ENCODE measurements at regions not wholly inside any gene's neighbourhood (a gene's known extent, or its start where the extent isn't known, plus 50 kb on each side); places are given as distances from the start of the nearest gene placed in this dataset.
"Not testable (repeated sequence)": the region's sequence is repeated elsewhere in the genome, so short reads cannot be mapped to it uniquely, and the experiment has no call there.

DNA sequence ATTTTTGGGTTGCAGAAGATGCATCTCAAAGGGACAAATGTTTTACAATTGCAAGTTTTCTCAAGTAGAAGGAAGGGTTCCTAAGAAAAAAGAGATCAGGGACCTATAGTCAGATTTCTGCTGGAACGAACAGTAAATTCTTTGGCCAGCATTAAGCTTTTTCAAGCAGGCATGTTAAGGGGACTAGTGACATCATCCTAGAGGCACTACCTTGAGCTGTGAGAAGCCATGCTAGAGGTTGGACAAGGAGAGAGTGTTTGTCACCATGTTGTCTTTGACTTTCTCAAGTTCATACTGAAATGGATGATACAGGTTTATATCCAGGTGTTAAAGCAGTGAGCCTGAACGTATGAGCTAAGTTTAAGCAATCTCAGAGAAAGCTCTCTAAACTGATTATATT, 85.2 kb upstream of the WDR72 start:
- DNase-seq (ENCODE audit: low spot score), result no peak
- no peak for ATAC-seq

DNA sequence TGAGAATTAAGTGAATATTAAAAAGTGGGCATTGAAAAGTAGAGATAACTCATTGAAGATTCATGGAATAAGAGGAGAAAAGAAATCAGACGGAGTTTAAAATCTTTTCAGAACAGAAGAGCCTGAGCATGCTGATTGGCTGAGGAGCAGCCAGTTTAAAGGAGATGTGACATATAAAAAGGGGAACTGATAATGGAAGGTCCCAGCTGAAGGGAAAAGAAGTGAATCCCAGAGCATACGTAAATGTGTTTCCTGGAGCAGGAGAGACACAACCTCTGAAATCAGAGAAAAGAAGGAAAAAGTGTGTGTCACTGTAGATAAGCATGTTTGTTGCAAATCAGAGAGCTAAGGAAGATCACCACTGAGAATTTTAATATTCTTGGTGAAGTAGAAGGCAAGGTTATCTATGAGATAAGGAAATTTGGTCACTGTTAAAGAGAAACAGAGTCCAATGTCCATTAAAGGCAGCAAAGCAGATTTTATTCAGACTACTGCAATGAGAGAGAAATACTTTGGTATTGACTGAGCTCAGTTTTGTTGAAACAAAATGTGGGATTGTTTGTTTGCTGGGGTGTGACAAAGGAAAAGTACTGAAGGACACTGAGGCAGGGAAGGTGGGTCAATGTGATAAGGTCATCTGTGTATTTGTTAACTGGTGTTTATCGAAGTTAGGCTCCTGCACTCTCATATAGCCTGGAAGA, 84.6 kb upstream of the WDR72 start:
- DNase-seq (ENCODE audit: low spot score) (no peak), ATAC-seq (no peak)

DNA sequence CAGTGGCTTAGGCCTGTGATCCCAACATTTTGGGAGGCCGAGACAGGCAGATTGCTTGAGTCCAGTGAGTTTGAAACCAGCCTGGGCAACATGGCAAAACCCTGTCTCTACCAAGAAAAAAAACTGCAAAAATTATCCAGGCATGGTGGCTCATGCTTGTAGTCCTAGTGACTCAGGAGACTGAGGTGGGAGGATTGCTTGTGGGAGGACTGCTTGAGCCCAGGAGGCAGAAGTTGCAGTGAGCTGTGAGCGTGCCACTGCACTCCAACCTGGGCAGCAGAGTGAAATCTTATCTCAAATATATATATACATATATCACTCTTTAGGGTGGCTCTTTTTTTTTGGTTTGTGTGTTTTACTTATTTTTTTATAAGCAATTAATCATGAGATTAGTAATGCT, 83.7 kb upstream of the WDR72 start:
- no peak for ATAC-seq
- no peak for DNase-seq (ENCODE audit: low spot score)

DNA sequence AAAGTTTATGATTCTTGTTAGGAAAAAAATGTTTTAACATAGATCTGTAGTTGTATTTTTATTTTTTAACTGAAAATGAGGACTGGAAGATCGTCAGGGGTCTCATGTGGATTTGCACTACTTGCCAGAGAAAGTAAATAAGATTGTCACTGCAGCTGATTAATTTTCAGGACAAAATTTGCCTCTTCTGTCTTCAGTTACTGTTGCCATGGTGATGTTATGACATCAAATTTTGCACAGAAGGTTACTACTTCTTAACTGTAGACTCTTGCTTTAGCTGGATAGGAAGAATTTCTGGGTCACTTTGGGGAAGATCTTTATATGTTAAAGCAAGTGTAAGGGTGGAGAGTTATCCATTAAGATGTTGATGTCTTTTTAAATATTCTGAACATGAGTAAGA, 82.2 kb upstream of the WDR72 start:
- no peak for ATAC-seq

DNA sequence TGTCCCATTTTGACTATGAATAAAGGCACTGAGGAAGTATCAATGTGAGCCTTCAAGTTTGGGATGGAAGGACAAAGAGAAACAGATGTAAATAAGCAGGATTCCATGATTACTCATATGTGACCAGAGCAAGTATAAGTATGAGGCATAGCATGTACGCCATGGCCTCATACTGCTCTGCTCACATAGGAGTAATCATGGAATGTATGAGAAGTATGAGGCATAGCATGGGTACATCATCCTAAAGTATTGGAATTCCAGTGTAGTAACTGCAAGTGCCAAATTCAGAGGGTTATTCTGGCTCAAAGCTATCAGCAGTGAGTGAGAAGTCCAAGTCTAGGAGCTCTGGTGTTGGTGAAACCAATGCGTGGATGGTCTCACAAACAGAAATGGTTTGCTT, 81.2 kb upstream of the WDR72 start:
- no peak for DNase-seq (ENCODE audit: low spot score)
- ATAC-seq, result no peak

More for the DNA sequence above, 82.2 kb upstream of the WDR72 start:
- DNase-seq (ENCODE audit: low spot score), result no peak

DNA sequence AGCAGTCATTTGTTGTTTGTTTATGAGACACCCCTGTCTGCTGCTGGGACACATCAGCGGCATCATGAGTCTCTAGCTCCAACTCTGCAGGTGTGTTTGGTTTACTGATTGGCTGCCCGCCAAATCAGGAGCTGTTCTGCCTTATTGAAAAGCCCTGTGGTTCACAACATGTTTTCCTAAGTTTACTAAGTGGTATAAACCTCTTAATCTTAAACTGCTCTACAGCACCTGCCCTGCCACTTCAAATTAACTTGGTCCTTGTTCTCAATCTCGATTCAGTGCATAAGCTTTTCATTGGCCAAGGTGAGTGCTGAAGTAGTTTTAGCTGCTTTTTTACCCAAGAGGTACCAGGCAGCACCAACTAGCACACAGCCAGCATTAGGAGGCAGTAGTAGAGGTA, 77.8 kb upstream of the WDR72 start:
- ATAC-seq, result peak; percentile 72
- DNase-seq (ENCODE audit: low spot score), result peak; percentile 53

DNA sequence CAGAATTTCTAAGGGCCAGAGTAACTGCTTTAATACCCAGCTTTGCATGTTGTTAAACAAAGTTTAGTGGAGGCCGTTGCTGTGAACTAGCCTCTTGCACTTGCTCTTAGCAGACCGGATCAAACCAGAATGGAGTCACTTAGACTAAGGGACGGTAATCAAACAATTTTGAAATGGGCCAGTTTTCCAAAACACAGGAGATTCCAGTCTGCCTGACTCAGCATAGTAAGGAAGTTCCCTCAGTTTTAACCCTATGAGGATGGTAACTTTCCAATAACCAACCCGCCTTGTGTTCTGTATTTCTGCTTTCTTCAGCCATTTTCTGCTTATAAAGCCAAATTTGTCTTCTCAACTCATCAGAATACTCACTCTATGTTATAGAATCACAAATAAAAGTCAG, 77.2 kb upstream of the WDR72 start:
- DNase-seq (ENCODE audit: low spot score) (no peak), ATAC-seq (no peak)

DNA sequence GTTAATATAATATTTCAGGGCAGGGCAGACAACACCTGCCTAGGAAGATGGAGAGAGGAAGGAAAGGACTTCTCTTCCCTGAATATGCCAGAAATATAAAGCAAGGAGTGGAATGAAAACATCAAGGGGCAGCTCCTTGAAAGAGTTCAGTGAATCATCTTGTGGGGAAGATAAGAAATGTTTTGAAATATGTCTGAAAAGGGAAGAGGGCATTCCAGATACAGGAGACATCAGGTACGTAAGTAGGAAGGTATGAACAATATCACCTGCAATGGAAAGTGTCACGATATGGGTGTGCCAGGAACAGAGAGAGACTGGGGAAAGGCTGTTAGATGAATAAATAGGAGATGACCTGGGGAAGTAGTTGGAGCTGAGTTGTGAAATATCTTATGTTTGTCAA, 75.8 kb upstream of the WDR72 start:
- no peak for ATAC-seq

DNA sequence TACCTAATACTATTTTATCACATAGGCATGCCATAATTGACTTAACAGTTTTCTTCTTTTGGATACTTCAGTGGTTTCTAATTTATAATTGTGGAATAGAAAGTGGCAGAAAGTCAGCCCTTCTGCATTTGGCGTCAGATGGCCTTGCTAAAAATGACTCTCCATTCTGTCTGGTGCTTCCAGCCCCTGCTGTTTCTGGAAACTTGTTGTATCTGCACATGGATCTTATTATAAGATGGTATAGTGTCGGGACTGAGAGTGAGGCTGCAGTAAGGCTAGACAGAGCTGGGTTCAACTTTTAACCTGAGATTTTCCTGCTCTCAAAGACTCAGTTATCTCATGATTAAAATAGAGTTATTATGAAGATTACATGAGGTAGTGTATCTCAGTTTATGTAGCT, 74.8 kb upstream of the WDR72 start:
- ATAC-seq, result no peak
- DNase-seq (ENCODE audit: low spot score), result no peak

More for the DNA sequence above, 75.8 kb upstream of the WDR72 start:
- DNase-seq (ENCODE audit: low spot score), result no peak

DNA sequence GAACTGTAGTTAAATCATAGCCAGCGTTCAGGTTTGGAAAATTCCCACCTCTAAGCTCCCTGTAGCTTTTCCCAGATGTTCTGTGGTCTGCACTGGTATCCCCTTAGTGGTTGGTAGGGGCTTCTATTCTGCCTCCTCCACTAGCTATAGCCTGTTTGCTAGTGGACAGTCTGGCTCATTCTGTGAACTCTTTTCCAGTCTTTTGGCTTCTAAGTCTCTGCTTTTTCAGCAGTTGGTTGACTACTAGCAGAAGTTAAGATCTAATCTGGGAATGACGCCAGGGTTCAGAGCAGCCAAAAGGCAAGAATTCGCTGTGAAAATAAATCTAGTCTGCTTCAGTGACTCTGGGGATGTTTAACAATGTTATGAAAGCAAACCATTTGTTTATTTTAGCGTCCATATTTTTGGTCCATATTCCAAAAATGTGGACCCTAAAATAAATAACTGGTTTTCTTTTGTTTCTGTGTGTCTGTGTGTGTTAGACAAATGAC, 73.7 kb upstream of the WDR72 start:
- DNase-seq (ENCODE audit: low spot score) (no peak), ATAC-seq (peak; percentile 71)

DNA sequence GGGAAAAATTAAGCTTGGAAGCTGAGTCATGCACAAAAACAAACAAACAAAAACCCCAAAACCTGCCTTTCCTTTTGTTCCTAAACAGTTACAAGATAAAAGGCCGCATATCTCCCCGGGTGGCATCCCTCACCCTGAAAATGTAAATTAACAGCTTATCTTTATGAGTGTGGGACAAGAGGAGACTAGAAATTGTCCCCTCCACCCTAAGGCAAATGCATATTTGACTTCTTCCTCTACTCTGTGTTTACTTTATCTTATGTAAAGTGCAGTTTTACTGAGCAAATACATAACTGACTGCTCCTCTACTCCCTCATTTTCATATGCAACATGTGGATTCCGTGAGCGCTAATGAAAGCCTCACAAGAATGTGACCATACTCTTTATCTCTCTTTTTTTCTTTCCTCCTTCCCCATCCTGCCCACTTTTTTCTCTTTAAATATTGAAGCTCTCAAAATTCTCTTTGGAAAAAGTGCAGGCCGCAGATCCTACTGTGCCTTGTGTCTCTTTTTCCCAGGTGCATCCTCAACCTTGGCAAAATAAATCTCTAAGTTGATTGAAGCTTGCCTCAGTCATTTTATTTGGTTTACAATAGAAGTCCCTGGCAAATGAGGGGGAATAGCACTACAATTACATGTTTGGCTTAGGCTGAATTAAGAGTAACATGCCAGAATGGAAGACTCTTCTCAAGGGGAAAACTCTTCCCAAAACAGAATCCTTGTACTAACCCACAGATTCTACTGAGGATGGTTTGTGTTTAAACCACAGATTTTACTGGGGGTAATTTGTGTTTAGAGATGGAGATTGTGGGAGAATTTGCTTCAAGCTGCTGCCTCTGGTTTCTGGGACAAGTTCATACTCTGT, 72.7 kb upstream of the WDR72 start:
- ATAC-seq (no peak), DNase-seq (ENCODE audit: low spot score) (no peak)

DNA sequence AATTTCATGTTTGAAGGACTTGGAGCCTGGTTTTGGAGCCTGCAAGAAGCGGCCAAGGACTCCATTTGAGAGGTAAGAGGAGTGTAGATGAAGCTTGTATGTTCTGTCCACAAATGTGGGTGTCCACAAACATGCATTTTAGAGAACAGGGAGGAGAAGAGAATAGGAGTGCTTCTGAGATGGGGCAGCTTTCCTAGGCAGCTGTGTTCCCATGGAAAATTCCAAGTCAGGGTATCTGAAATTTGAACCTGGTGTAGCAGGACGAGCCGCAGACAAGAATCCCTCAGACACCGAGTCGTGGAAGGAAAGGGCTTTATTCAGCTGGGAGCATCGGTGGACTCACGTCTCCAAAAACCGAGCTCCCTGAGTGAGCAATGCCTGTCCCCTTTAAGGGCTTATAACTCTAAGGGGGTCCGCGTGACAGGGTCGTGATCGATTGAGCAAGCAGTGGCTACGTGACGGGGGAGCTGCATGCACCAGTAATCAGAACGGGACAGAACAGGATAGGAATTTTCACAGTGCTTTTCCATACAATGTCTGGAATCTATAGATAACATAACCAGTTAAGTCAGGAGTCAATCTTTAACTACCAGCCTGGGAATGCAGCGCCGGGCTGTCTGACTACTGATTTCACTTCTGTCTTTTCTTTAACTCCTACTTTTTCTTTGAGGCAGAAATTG, 71.4 kb upstream of the WDR72 start:
- ATAC-seq (no peak), DNase-seq (ENCODE audit: low spot score) (no peak)

DNA sequence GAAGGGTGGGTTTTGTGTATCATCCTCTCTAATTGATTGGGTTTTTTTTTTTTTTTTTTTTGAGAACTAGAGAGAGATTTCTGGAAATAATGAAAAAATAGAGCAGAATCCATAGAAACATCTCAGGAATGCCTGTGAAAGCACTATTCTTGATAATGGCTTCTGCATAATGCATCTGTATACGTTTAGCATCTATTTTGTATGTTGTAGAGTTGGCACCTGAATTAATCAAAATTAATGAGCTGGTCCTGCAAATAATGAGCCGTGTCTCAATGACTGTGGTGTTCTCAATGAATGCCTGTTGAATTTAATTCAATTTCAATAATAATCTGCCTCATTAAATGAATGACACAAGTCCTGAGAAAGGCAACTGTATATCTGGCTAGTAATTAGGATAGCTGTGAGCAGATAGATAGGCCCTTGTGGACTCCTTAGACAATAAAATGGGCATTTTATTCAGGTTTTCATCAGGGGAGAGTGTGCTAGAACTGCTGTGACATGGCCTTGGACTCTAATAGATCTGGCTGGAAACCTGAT, 70.5 kb upstream of the WDR72 start:
- ATAC-seq (no peak), DNase-seq (ENCODE audit: low spot score) (no peak)

DNA sequence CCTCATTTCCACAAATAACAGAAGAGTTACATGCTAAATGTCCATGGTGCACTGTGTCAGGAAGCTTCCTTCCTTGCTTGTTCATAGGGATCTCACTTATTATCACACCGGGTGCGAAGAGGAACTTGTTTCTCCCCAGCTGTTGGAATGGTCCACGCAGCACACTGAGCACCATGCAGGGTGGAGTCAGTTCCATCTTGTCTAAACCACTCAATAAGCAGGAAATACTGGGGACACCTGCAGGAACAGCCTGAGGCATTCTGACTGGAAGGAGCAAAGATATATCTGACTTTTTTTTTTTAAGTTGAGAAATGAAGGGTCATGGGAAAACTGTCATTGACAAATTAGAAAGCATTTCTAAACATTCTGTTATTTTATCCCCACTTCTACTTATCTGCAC, 70.0 kb upstream of the WDR72 start:
- ATAC-seq (no peak), DNase-seq (ENCODE audit: low spot score) (no peak)

DNA sequence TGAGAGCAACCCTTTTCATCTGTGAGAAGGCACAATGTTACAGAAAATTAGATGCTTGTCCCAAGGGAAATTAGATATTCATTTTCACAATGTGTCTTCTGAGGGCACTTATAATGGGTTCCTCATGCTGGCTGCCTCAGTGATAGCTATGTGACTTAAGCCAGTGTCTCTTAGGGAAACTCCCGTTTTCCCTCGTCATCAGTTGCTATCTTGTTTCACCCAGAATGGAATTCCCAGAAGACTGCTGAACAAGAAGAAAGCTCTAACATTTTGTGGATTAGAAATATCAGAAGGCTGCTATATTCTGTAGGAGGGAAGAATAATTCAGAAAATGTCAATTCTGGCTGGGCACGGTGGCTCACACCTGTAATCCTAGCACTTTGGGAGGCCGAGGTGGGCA, 67.9 kb upstream of the WDR72 start:
- ATAC-seq (no peak), DNase-seq (ENCODE audit: low spot score) (no peak)

DNA sequence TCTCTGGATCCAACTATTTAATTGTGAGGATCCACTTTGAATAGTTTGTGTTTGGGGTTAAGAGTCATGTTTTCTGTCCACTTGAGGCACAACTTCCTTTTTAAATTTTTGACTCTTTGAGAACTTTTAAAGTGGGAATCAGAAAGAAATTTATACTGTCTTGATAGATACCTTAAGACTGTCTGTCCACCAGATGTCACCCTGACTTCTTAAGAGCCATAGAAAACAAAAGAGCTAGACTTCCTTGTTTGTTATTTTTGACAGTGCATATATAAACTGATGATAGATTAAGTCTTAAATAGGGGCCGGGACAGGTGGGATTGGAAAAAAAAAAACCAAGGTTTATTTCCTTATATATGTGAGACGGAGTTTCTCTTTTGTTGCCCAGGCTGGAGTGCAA, 52.1 kb upstream of the WDR72 start:
- DNase-seq (ENCODE audit: low spot score), result no peak
- ATAC-seq, result no peak

DNA sequence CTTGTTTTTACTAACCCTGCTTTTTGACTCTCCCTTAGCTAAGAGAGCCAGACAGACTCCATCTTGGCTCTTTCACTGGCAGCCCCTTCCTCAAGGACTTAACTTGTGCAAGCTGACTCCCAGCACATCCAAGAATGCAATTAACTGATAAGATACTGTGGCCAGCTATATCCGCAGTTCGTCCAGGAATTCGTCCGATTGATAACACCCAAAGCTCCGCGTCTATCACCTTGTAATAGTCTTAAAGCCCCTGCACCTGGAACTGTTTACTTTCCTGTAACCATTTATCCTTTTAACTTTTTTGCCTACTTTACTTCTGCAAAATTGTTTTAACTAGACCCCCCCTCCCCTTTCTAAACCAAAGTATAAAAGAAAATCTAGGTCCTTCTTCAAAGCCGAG, 50.8 kb upstream of the WDR72 start:
- not testable (repeated sequence) for ATAC-seq; DNase-seq (ENCODE audit: low spot score)

All from left lobe of liver (tissue), 2 donors.